Lower leg skin (tissue), 3 donors: ENCODE measurements at regions not wholly inside any gene's neighbourhood (a gene's known extent, or its start where the extent isn't known, plus 50 kb on each side); places are given as distances from the start of the nearest gene placed in this dataset.

Experiments used
- POLR2A ChIP-seq, 2 donors: fragments of 450-650 bp; IDR thresholded peaks; one replicate each; pipeline ENCODE4 v1.6.1; 2016 to 2017; ENCODE audit warnings: antibody characterized with exemption in 2 of 2, mild to moderate bottlenecking in 1 of 2, moderate library complexity in 1 of 2
- TF ChIP-seq, protein P1 (sequence below), 3 donors: fragments of 450-650 bp; IDR thresholded peaks; one replicate each; pipeline ENCODE4 v1.5.1; 2016; ENCODE audit warnings: antibody characterized with exemption in 3 of 3, mild to moderate bottlenecking in 3 of 3, moderate library complexity in 2 of 3

DNA sequence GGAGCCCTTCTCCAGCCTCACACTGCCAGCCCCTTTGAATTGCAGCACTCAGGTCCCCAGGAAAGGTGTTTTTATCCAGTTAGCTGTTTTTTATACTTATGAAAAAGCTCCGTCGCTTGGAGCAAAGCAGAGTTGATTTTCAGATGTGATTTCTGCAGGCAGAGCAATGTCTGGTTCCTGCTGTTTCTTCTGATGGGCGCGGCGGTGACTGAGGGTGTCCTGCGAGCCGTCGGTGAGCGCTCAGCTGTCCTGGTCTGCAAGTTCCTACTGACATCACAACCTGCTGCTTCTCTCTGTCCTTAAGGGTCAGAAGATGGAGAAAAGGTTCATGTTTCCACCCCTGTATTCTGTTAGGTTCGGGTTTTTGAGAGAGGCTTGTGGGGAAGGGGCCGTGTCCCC is 109.6 kb upstream of the FAM20C start:
- TF ChIP-seq POLR2A (IDR thresholded peaks at IDR 0.05): no peak
- TF ChIP-seq, protein P1, sequence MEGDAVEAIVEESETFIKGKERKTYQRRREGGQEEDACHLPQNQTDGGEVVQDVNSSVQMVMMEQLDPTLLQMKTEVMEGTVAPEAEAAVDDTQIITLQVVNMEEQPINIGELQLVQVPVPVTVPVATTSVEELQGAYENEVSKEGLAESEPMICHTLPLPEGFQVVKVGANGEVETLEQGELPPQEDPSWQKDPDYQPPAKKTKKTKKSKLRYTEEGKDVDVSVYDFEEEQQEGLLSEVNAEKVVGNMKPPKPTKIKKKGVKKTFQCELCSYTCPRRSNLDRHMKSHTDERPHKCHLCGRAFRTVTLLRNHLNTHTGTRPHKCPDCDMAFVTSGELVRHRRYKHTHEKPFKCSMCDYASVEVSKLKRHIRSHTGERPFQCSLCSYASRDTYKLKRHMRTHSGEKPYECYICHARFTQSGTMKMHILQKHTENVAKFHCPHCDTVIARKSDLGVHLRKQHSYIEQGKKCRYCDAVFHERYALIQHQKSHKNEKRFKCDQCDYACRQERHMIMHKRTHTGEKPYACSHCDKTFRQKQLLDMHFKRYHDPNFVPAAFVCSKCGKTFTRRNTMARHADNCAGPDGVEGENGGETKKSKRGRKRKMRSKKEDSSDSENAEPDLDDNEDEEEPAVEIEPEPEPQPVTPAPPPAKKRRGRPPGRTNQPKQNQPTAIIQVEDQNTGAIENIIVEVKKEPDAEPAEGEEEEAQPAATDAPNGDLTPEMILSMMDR (IDR thresholded peaks at IDR 0.05): no peak
